Mesenchymal stem cell (in vitro differentiated cells and primary cell): ENCODE measurements at regions not wholly inside any gene's neighbourhood (a gene's known extent, or its start where the extent isn't known, plus 50 kb on each side); places are given as distances from the start of the nearest gene placed in this dataset.

Experiments
- DNase-seq: peaks from one replicate; pipeline ENCODE4 v3.0.0-alpha.2; 2013
- H2AFZ ChIP-seq: one replicate; pipeline ENCODE4 v1.6.1; 2013; ENCODE audit warnings: low read depth, mild to moderate bottlenecking, control low read depth, inconsistent platforms, low read length, moderate library complexity
- H2AK5ac ChIP-seq: 2 replicates; pipeline ENCODE4 v1.6.1; 2013; ENCODE audit warnings: low read length, moderate library complexity, mild to moderate bottlenecking, inconsistent platforms; ENCODE audit not compliant: severe bottlenecking
- H2BK120ac ChIP-seq: one replicate; pipeline ENCODE4 v1.6.1; 2013; ENCODE audit warnings: low read depth, mild to moderate bottlenecking, inconsistent platforms, low read length, moderate library complexity
- H2BK12ac ChIP-seq, 2 experiments: one replicate each; pipeline ENCODE4 v1.6.1; 2013; ENCODE audit warnings: inconsistent platforms in 2 of 2, low read length in 2 of 2, mild to moderate bottlenecking in 2 of 2, moderate library complexity in 2 of 2, control low read depth in 1 of 2
- H2BK15ac ChIP-seq: one replicate; pipeline ENCODE4 v1.6.1; 2013; ENCODE audit warnings: mild to moderate bottlenecking, low read depth, inconsistent platforms; ENCODE audit not compliant: poor library complexity, severe bottlenecking
- H2BK5ac ChIP-seq: 2 replicates; pipeline ENCODE4 v1.6.1; 2013; ENCODE audit warnings: low read depth, mild to moderate bottlenecking, low read length, control low read depth, inconsistent platforms; ENCODE audit not compliant: poor library complexity, severe bottlenecking
- H3K14ac ChIP-seq, 2 experiments: one replicate each; pipeline ENCODE4 v1.6.1; 2013; ENCODE audit warnings: inconsistent platforms in 2 of 2, low read length in 2 of 2, control low read depth in 1 of 2, mild to moderate bottlenecking in 1 of 2, moderate library complexity in 1 of 2
- H3K18ac ChIP-seq, 2 experiments: one replicate each; pipeline ENCODE4 v1.6.1; 2013; ENCODE audit warnings: inconsistent platforms in 2 of 2, low read length in 2 of 2, control low read depth in 1 of 2, low read depth in 1 of 2, mild to moderate bottlenecking in 1 of 2
- H3K23ac ChIP-seq, 2 experiments: one replicate each; pipeline ENCODE4 v1.6.1; 2013; ENCODE audit warnings: inconsistent platforms in 2 of 2, low read length in 2 of 2, mild to moderate bottlenecking in 2 of 2, moderate library complexity in 2 of 2, control low read depth in 1 of 2
- H3K27ac ChIP-seq: 2 replicates; pipeline ENCODE4 v1.5.1; 2013; ENCODE audit warnings: mild to moderate bottlenecking, moderate library complexity, low read length, control low read depth, inconsistent platforms; ENCODE audit not compliant: poor library complexity, severe bottlenecking
- H3K27me3 ChIP-seq, 2 experiments: 2 replicates each; pipeline versions ENCODE4 v1.6.1 to v1.7.0; 2013; ENCODE audit warnings: low read length in 2 of 2, mild to moderate bottlenecking in 2 of 2, moderate library complexity in 2 of 2, control low read depth in 1 of 2, inconsistent platforms in 1 of 2; ENCODE audit not compliant: control insufficient read depth in 1 of 2, insufficient read depth in 1 of 2
- H3K36me3 ChIP-seq, 2 experiments: 2 replicates each; pipeline versions ENCODE4 v1.6.1 to v1.7.0; 2013; ENCODE audit warnings: low read length in 2 of 2, control low read depth in 1 of 2, inconsistent platforms in 1 of 2, low read depth in 1 of 2, mild to moderate bottlenecking in 1 of 2; ENCODE audit not compliant: insufficient read depth in 2 of 2, control insufficient read depth in 1 of 2
- H3K4ac ChIP-seq, 2 experiments: one replicate each; pipeline ENCODE4 v1.6.1; 2013; ENCODE audit warnings: inconsistent platforms in 2 of 2, low read length in 2 of 2, mild to moderate bottlenecking in 2 of 2, moderate library complexity in 2 of 2, control low read depth in 1 of 2, low read depth in 1 of 2
- H3K4me1 ChIP-seq: 2 replicates; pipeline ENCODE4 v1.6.1; 2013; ENCODE audit warnings: low read depth, low read length, control low read depth; ENCODE audit not compliant: control insufficient read depth, insufficient read depth
- H3K4me2 ChIP-seq: 2 replicates; pipeline ENCODE4 v1.6.1; 2013; ENCODE audit warnings: low read length, mild to moderate bottlenecking, inconsistent platforms; ENCODE audit not compliant: poor library complexity, severe bottlenecking
- H3K4me3 ChIP-seq, 2 experiments: 2 replicates each; pipeline versions ENCODE4 v1.5.1 to v1.7.0; 2013; ENCODE audit warnings: low read length in 2 of 2, mild to moderate bottlenecking in 2 of 2, control low read depth in 1 of 2, low read depth in 1 of 2; ENCODE audit not compliant: insufficient read depth in 1 of 2
- H3K79me1 ChIP-seq: replicated peaks from 2 replicates; pipeline ENCODE4 v1.6.1; 2013; ENCODE audit warnings: mild to moderate bottlenecking, control low read depth, low read length, inconsistent platforms; ENCODE audit not compliant: poor library complexity, severe bottlenecking
- H3K9ac ChIP-seq: 2 replicates; pipeline ENCODE4 v1.7.0; 2013; ENCODE audit warnings: mild to moderate bottlenecking, low read length, moderate library complexity
- H3K9me3 ChIP-seq: 2 replicates; pipeline ENCODE4 v1.7.0; 2013; ENCODE audit warnings: mild to moderate bottlenecking, low read length; ENCODE audit not compliant: control insufficient read depth
- H4K8ac ChIP-seq: one replicate; pipeline ENCODE4 v1.6.1; 2013; ENCODE audit warnings: inconsistent platforms, mild to moderate bottlenecking, low read length, moderate library complexity
- H4K91ac ChIP-seq: one replicate; pipeline ENCODE4 v1.6.1; 2013; ENCODE audit warnings: mild to moderate bottlenecking, low read length, inconsistent platforms
- WGBS: methylation state at CpG from one replicate; pipeline ENCODE4 v1.1.7; 2013; ENCODE audit warnings: mixed read lengths; 5-methylcytosine and 5-hydroxymethylcytosine counted together

DNA sequence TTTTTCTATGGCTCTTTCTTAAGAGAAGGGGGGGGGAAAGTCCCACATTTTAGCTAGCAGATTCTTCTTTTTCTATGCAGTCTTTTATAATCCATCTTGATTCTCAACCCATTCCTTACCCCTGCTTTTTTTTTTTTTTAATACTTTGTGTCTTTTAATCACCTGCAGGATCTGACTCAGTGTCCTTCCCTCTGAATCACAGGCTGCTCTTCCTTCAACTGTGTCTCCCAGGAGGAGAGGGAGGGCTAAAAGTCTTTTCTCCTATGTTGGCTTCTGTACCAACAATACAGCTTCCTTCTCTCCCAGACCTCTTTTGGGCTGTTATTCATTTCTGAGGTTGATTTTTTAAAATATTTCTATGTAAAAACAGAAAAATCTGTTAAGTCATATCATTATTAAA, 686.2 kb downstream of the ADGRL2 start:
- H3K4me2 ChIP-seq: no peak overlapping the region
- no peak overlapping the region for H4K91ac ChIP-seq
- H2AFZ ChIP-seq: no peak overlapping the region
- DNase-seq: no peak
- H3K9me3 ChIP-seq: no peaks in the 10 kb centered on the region
- H3K36me3 ChIP-seq: no peaks in the 10 kb centered on the region
- no peak overlapping the region for H3K27ac ChIP-seq
- H3K18ac ChIP-seq: no peak overlapping the region
- H3K9ac ChIP-seq: no peak overlapping the region
- no peaks in the 10 kb centered on the region for H3K79me1 ChIP-seq
- H3K4me1 ChIP-seq: peaks cover 2% of the 10 kb centered on the region
- H2BK15ac ChIP-seq: no peak overlapping the region
- no peak overlapping the region for H2BK5ac ChIP-seq
- H3K14ac ChIP-seq: no peak overlapping the region
- no peak overlapping the region for H2AK5ac ChIP-seq
- H4K8ac ChIP-seq: no peak overlapping the region
- H3K27me3 ChIP-seq: no peaks in the 10 kb centered on the region
- H3K23ac ChIP-seq: no peak overlapping the region
- H2BK120ac ChIP-seq: no peak overlapping the region
- no peak overlapping the region for H3K4me3 ChIP-seq
- H2BK12ac ChIP-seq: no peak overlapping the region
- H3K4ac ChIP-seq: no peak overlapping the region

- H3K27ac ChIP-seq: peak overlapping the region; percentile 6
- H3K4me2 ChIP-seq: no peak overlapping the region
- H3K14ac ChIP-seq: no peak overlapping the region
- H2BK5ac ChIP-seq: no peak overlapping the region
- DNase-seq: no peak
- no peak overlapping the region for H2BK15ac ChIP-seq
- H3K18ac ChIP-seq: peak overlapping the region in 1 of 2 experiments; percentile 21
- H2BK12ac ChIP-seq: no peak overlapping the region
- H3K23ac ChIP-seq: no peak overlapping the region
- peaks cover 2% of the 10 kb centered on the region for H3K4me1 ChIP-seq
- H3K27me3 ChIP-seq: no peaks in the 10 kb centered on the region
- H2AK5ac ChIP-seq: no peak overlapping the region
- H3K36me3 ChIP-seq: no peaks in the 10 kb centered on the region
- H3K4ac ChIP-seq: no peak overlapping the region
- no peak overlapping the region for H4K91ac ChIP-seq
- H2BK120ac ChIP-seq: no peak overlapping the region
- no peak overlapping the region for H2AFZ ChIP-seq
- no peak overlapping the region for H3K4me3 ChIP-seq
- no peak overlapping the region for H3K9ac ChIP-seq
- H4K8ac ChIP-seq: no peak overlapping the region
- H3K9me3 ChIP-seq: no peaks in the 10 kb centered on the region
- 57% methylated on average over 5 of the region's 5 CpGs for WGBS
- H3K79me1 ChIP-seq: no peaks in the 10 kb centered on the region
These were observed 685.7 kb downstream of the ADGRL2 start for GRCh38 chr1:82486468-82486867.

DNA sequence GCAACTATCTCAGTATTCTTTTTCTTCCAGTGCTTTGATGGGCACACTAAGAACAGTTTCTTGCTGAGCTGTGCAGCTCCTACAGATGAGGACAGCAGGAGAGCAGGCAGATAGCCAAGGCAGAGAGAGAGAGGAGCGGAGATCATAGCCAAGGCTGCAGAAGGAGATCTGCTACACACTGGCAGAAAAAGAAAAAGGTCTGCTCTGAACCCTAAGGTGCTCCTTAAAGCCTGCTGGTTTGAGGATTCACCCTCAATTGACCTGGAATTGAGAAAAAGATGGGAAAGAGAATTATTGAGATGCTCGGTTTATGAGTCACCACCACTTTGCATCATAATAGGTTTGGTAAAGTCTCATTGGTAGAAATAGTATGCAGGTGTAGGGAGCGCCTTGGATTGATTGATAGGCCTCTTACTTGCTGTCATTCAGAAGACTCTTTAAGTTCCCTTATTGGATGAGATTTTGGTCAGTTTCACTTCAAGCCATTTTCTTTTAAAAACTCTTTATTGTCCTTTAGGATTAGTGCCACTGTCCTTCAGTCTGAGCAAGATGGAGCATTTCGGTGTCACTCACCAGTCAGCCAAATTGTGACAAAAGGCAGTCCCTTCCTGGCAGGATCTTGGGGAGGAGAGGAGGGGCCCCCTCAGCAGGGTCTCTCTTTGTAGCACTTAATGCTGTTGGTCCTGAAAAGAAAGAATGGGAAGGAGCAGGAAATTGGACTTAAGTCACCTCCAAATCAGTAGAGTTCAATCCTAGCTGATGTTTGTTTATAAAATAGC, 685.0 kb downstream of the ADGRL2 start:
- no peaks in the 10 kb centered on the region for H3K36me3 ChIP-seq
- no peaks in the 10 kb centered on the region for H3K27me3 ChIP-seq
- no peak overlapping the region for H4K91ac ChIP-seq
- no peak overlapping the region for H3K18ac ChIP-seq
- H3K23ac ChIP-seq: no peak overlapping the region
- no peaks in the 10 kb centered on the region for H3K79me1 ChIP-seq
- H3K4ac ChIP-seq: no peak overlapping the region
- no peak overlapping the region for H2BK15ac ChIP-seq
- H3K4me1 ChIP-seq: peaks cover 2% of the 10 kb centered on the region
- peak overlapping the region; percentile 37 for H3K27ac ChIP-seq
- no peak overlapping the region for H3K4me2 ChIP-seq
- no peak overlapping the region for H3K9ac ChIP-seq
- no peak overlapping the region for H2BK120ac ChIP-seq
- DNase-seq: peak; percentile 18
- no peak overlapping the region for H4K8ac ChIP-seq
- no peak overlapping the region for H3K4me3 ChIP-seq
- H3K14ac ChIP-seq: no peak overlapping the region
- H2AFZ ChIP-seq: no peak overlapping the region
- 31% methylated on average over 4 of the region's 4 CpGs for WGBS
- H2BK5ac ChIP-seq: no peak overlapping the region
- H2BK12ac ChIP-seq: peak overlapping the region in 1 of 2 experiments; percentile 19
- H3K9me3 ChIP-seq: no peaks in the 10 kb centered on the region
- no peak overlapping the region for H2AK5ac ChIP-seq

DNA sequence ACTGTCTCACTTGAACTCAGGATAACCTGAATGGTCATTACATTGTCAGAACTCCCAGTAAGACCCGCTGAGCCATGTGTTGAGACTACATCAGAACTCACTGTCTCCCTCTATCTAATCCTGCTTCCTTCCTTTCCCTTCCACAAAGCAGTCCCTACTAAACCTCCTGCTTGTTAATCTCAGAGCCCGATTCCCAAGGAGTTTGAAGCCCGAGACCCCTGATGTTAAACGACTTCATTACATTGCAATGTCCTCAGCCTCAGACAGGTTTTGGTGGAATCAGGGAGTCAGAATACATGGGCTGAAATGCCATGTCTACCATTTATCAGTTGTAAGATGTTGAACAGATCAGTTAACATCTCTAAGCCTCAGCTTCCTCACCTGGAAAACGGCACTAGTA, 682.4 kb downstream of the ADGRL2 start:
- H2AFZ ChIP-seq: no peak overlapping the region
- no peak overlapping the region for H2BK5ac ChIP-seq
- H3K4me2 ChIP-seq: no peak overlapping the region
- no peaks in the 10 kb centered on the region for H3K36me3 ChIP-seq
- no peak overlapping the region for H3K9ac ChIP-seq
- no peaks in the 10 kb centered on the region for H3K9me3 ChIP-seq
- no peak overlapping the region for H4K8ac ChIP-seq
- H3K14ac ChIP-seq: no peak overlapping the region
- no peak overlapping the region for H2AK5ac ChIP-seq
- 95% methylated on average over 4 of the region's 5 CpGs for WGBS
- no peak overlapping the region for H3K27ac ChIP-seq
- no peaks in the 10 kb centered on the region for H3K79me1 ChIP-seq
- H2BK12ac ChIP-seq: no peak overlapping the region
- H3K23ac ChIP-seq: no peak overlapping the region
- no peak overlapping the region for H2BK15ac ChIP-seq
- no peaks in the 10 kb centered on the region for H3K27me3 ChIP-seq
- no peak for DNase-seq
- no peak overlapping the region for H3K4me3 ChIP-seq
- no peak overlapping the region for H3K4ac ChIP-seq
- peaks cover 2% of the 10 kb centered on the region for H3K4me1 ChIP-seq
- H4K91ac ChIP-seq: no peak overlapping the region
- no peak overlapping the region for H3K18ac ChIP-seq
- no peak overlapping the region for H2BK120ac ChIP-seq
